ENCODE measurements at regions not wholly inside any gene's neighbourhood (a gene's known extent, or its start where the extent isn't known, plus 50 kb on each side); places are given as distances from the start of the nearest gene placed in this dataset.

DNA sequence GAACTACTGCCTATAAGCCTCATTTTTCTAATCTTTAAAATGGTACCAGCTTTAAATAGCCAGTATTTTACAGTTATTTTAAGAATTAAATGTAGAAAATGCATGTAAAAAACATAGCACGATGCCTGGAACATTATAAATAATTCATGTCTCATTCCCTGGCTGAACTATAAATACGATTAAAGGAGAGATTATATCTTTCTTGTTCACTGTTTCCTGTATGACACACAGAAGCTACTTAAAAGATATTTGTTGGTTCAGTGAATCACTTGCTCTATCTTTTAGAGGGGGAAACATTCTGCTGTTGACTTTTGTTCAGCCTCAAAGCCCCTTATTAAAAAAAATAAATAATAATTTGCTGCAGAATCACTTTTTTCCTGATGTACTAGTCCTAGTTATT lies 406.9 kb downstream of the LRFN5 start:
- peak overlapping the region; percentile 44 for H3K4me2 ChIP-seq (ENCODE audit: low read length)
- intact Hi-C loops (cut with micrococcal nuclease): loop anchor here (1.0 to 5.0 kb wide), 2 partner anchors 10 to 181 kb away; no protein-coding TSS in a partner anchor
- H3K36me3 ChIP-seq (ENCODE audit: low read depth, low read length): no peaks in the 10 kb centered on the region
- no peaks in the 10 kb centered on the region for H3K27me3 ChIP-seq (ENCODE audit: low read length)
- POLR2A ChIA-PET (ENCODE audit: unreplicated experiment): no interaction called here
- no peaks in the 10 kb centered on the region for H3K9me2 ChIP-seq (replicated peaks; ENCODE audit: low read length)
- DNase-seq (peak; percentile 59), ATAC-seq (peak; percentile 98)
- H3K9ac ChIP-seq (ENCODE audit: low read length): no peak overlapping the region
- CTCF ChIA-PET: interaction anchor here (0.5 kb wide), 1 partner anchor 15 kb away, joined by 3 read pairs; no protein-coding TSS in a partner anchor
- H3K9me3 ChIP-seq (ENCODE audit: low read length): no peaks in the 10 kb centered on the region
- H3K79me2 ChIP-seq (ENCODE audit: low read length): no peaks in the 10 kb centered on the region
- no TSS peak for BruUV-seq (replicated peaks)
- H2AFZ ChIP-seq (ENCODE audit: low read length): no peak overlapping the region
- no peak overlapping the region for H3K4me3 ChIP-seq (ENCODE audit: low read length)
- peaks cover 15% of the 10 kb centered on the region for H3K4me1 ChIP-seq (ENCODE audit: insufficient read depth, low read length)
- no peaks in the 10 kb centered on the region for H3F3A ChIP-seq (ENCODE audit: low read length, unreplicated experiment)
- 0 out of 2 replicates have a peak overlapping the region, but pooled peaks have one; percentile 28 for H3K27ac ChIP-seq (ENCODE audit: low read length)
- TF ChIP-seq, protein P1, sequence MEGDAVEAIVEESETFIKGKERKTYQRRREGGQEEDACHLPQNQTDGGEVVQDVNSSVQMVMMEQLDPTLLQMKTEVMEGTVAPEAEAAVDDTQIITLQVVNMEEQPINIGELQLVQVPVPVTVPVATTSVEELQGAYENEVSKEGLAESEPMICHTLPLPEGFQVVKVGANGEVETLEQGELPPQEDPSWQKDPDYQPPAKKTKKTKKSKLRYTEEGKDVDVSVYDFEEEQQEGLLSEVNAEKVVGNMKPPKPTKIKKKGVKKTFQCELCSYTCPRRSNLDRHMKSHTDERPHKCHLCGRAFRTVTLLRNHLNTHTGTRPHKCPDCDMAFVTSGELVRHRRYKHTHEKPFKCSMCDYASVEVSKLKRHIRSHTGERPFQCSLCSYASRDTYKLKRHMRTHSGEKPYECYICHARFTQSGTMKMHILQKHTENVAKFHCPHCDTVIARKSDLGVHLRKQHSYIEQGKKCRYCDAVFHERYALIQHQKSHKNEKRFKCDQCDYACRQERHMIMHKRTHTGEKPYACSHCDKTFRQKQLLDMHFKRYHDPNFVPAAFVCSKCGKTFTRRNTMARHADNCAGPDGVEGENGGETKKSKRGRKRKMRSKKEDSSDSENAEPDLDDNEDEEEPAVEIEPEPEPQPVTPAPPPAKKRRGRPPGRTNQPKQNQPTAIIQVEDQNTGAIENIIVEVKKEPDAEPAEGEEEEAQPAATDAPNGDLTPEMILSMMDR (conservative IDR thresholded peaks at IDR 0.05; ENCODE audit: low read depth, low read length): no peak
- TF ChIP-seq EZH2phosphoT487 (IDR thresholded peaks at IDR 0.05; ENCODE audit: borderline replicate concordance, low read length) (no peak), EZH2 (IDR thresholded peaks at IDR 0.05; ENCODE audit: low read length, unreplicated experiment) (no peak)
- no peaks in the 10 kb centered on the region for H4K20me1 ChIP-seq (ENCODE audit: low read length)

DNA sequence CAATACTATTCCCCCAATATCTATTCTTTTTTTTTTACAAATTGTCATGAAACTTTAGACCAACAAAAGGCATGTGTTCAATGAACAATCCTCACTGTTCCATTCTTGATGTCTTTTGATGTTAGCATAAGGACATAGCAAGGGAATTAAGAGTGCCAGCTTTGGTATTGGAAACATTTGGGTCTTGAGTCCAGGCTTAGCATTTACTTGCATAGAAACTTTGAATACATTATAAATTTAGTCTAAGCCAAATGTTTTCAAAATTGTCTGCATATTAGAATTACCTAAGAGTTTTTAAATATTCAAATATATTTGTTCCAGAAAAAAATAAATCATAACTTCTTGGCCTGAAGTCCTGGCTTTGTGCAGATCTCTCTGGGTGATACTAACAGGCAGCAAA lies 406.5 kb downstream of the LRFN5 start:
- 0 out of 2 replicates have a peak overlapping the region, but pooled peaks have one; percentile 28 for H3K27ac ChIP-seq (ENCODE audit: low read length)
- ATAC-seq (no peak), DNase-seq (no peak)
- intact Hi-C loops (cut with micrococcal nuclease): loop anchor here (1.0 to 5.0 kb wide), 2 partner anchors 10 to 181 kb away; no protein-coding TSS in a partner anchor
- CTCF ChIA-PET: interaction anchor here (0.5 kb wide), 1 partner anchor 15 kb away, joined by 3 read pairs; no protein-coding TSS in a partner anchor
- POLR2A ChIA-PET (ENCODE audit: unreplicated experiment): no interaction called here
- H3K36me3 ChIP-seq (ENCODE audit: low read depth, low read length): no peaks in the 10 kb centered on the region
- no peak overlapping the region for H3K4me3 ChIP-seq (ENCODE audit: low read length)
- no peak overlapping the region for H3K9ac ChIP-seq (ENCODE audit: low read length)
- H3K9me2 ChIP-seq (replicated peaks; ENCODE audit: low read length): no peaks in the 10 kb centered on the region
- BruUV-seq (replicated peaks): no TSS peak
- TF ChIP-seq, protein P1 (conservative IDR thresholded peaks at IDR 0.05; ENCODE audit: low read depth, low read length): no peak
- TF ChIP-seq EZH2phosphoT487 (IDR thresholded peaks at IDR 0.05; ENCODE audit: borderline replicate concordance, low read length): no peak
- TF ChIP-seq EZH2 (IDR thresholded peaks at IDR 0.05; ENCODE audit: low read length, unreplicated experiment): no peak
- no peaks in the 10 kb centered on the region for H3K27me3 ChIP-seq (ENCODE audit: low read length)
- H3K4me2 ChIP-seq (ENCODE audit: low read length): peak overlapping the region; percentile 44; the same call in 1 of the 2 replicates
- no peaks in the 10 kb centered on the region for H4K20me1 ChIP-seq (ENCODE audit: low read length)
- H2AFZ ChIP-seq (ENCODE audit: low read length): no peak overlapping the region
- no peaks in the 10 kb centered on the region for H3K79me2 ChIP-seq (ENCODE audit: low read length)
- no peaks in the 10 kb centered on the region for H3K9me3 ChIP-seq (ENCODE audit: low read length)
- no peaks in the 10 kb centered on the region for H3F3A ChIP-seq (ENCODE audit: low read length, unreplicated experiment)
- peaks cover 15% of the 10 kb centered on the region for H3K4me1 ChIP-seq (ENCODE audit: insufficient read depth, low read length)

GRCh38 chr14:42011221-42011620 lies 404.5 kb downstream of the LRFN5 start:
- no peak for DNase-seq
- peaks cover 15% of the 10 kb centered on the region for H3K4me1 ChIP-seq (ENCODE audit: insufficient read depth, low read length)
- intact Hi-C loops (cut with micrococcal nuclease): loop anchor here (5.0 kb wide), 1 partner anchor 179 kb away; no protein-coding TSS in a partner anchor
- H3K9ac ChIP-seq (ENCODE audit: low read length): no peak overlapping the region
- H3K4me3 ChIP-seq (ENCODE audit: low read length): no peak overlapping the region
- no peak overlapping the region for H2AFZ ChIP-seq (ENCODE audit: low read length)
- BruUV-seq (replicated peaks): no TSS peak
- TF ChIP-seq, protein P1 (conservative IDR thresholded peaks at IDR 0.05; ENCODE audit: low read depth, low read length): no peak
- no peak for TF ChIP-seq EZH2 (IDR thresholded peaks at IDR 0.05; ENCODE audit: low read length, unreplicated experiment)
- no peak for TF ChIP-seq EZH2phosphoT487 (IDR thresholded peaks at IDR 0.05; ENCODE audit: borderline replicate concordance, low read length)
- no peak for ATAC-seq
- H3K27ac ChIP-seq (ENCODE audit: low read length): no peak overlapping the region
- H3K4me2 ChIP-seq (ENCODE audit: low read length): no peak overlapping the region
- no peaks in the 10 kb centered on the region for H3F3A ChIP-seq (ENCODE audit: low read length, unreplicated experiment)
- no peaks in the 10 kb centered on the region for H3K27me3 ChIP-seq (ENCODE audit: low read length)
- no peaks in the 10 kb centered on the region for H3K36me3 ChIP-seq (ENCODE audit: low read depth, low read length)
- no peaks in the 10 kb centered on the region for H3K9me2 ChIP-seq (replicated peaks; ENCODE audit: low read length)
- ChIA-PET POLR2A (ENCODE audit: unreplicated experiment) (no interaction called here), CTCF (no interaction called here)
- H3K79me2 ChIP-seq (ENCODE audit: low read length): no peaks in the 10 kb centered on the region
- no peaks in the 10 kb centered on the region for H4K20me1 ChIP-seq (ENCODE audit: low read length)
- no peaks in the 10 kb centered on the region for H3K9me3 ChIP-seq (ENCODE audit: low read length)

Measured in PC-3 (cell line).